ENCODE measurements at regions not wholly inside any gene's neighbourhood (a gene's known extent, or its start where the extent isn't known, plus 50 kb on each side); places are given as distances from the start of the nearest gene placed in this dataset.

DNA sequence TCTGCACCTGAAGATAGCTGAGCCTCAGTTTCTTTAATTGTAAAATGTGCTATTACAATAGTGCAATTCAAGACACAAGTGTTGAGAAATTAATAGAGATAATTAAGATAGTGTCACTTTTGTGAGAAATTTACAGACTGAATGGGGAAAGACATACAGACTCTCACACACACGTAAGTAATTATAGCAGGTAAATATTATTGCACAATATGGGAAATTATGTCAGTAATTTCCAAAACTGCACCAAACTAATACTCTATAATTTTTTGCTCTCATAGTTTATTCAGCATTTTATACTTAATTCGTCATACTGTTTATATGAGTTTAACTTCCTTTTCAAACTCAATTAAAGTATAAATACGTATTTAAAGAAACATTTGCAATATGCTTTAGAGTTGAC is 124.9 kb upstream of the GYPC start:
- TF ChIP-seq, protein P1, sequence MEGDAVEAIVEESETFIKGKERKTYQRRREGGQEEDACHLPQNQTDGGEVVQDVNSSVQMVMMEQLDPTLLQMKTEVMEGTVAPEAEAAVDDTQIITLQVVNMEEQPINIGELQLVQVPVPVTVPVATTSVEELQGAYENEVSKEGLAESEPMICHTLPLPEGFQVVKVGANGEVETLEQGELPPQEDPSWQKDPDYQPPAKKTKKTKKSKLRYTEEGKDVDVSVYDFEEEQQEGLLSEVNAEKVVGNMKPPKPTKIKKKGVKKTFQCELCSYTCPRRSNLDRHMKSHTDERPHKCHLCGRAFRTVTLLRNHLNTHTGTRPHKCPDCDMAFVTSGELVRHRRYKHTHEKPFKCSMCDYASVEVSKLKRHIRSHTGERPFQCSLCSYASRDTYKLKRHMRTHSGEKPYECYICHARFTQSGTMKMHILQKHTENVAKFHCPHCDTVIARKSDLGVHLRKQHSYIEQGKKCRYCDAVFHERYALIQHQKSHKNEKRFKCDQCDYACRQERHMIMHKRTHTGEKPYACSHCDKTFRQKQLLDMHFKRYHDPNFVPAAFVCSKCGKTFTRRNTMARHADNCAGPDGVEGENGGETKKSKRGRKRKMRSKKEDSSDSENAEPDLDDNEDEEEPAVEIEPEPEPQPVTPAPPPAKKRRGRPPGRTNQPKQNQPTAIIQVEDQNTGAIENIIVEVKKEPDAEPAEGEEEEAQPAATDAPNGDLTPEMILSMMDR (IDR thresholded peaks at IDR 0.05) = no peak
- no peak for TF ChIP-seq POLR2A (IDR thresholded peaks at IDR 0.05)
- no peak for TF ChIP-seq EP300 (IDR thresholded peaks at IDR 0.05)
